ACC112 (cell line): ENCODE measurements at regions not wholly inside any gene's neighbourhood (a gene's known extent, or its start where the extent isn't known, plus 50 kb on each side); places are given as distances from the start of the nearest gene placed in this dataset.
A peak's percentile ranks its signal among the peaks of the same experiment; 100 is the strongest.

Experiments used
- H2AFZ ChIP-seq: fragments of 200-600 bp; sonication (generic); one replicate; pipeline ENCODE4 v1.6.0; 2017; ENCODE audit warnings: antibody characterized with exemption, low read length; ENCODE audit not compliant: unreplicated experiment
- H3K27ac ChIP-seq: fragments of 200-600 bp; sonication (generic); 2 replicates; pipeline ENCODE4 v1.5.1; 2014; ENCODE audit warnings: low read depth, mild to moderate bottlenecking, antibody characterized with exemption, low read length, moderate library complexity
- H3K27me3 ChIP-seq: fragments of 200-600 bp; sonication (generic); 2 replicates; pipeline ENCODE4 v1.6.1; 2014; ENCODE audit warnings: mild to moderate bottlenecking, antibody characterized with exemption, low read length, moderate library complexity, mixed read lengths; ENCODE audit not compliant: insufficient read depth
- H3K36me3 ChIP-seq: fragments of 200-600 bp; sonication (generic); 2 replicates; pipeline ENCODE4 v1.6.1; 2016; ENCODE audit warnings: mild to moderate bottlenecking, antibody characterized with exemption, low read length, moderate library complexity, mixed read lengths; ENCODE audit not compliant: insufficient read depth
- H3K4me1 ChIP-seq: fragments of 200-600 bp; sonication (generic); one replicate; pipeline ENCODE4 v1.6.1; 2016; ENCODE audit warnings: low read length, mixed read lengths; ENCODE audit not compliant: insufficient read depth, unreplicated experiment, control insufficient read depth
- H3K4me3 ChIP-seq: fragments of 200-600 bp; sonication (generic); 2 replicates; pipeline ENCODE4 v1.5.1; 2014; ENCODE audit warnings: mild to moderate bottlenecking, low read depth, low read length
- H3K79me2 ChIP-seq: fragments of 200-600 bp; sonication (generic); one replicate; pipeline ENCODE4 v1.6.0; 2016; ENCODE audit warnings: low read length; ENCODE audit not compliant: control insufficient read depth, unreplicated experiment, insufficient read depth

DNA sequence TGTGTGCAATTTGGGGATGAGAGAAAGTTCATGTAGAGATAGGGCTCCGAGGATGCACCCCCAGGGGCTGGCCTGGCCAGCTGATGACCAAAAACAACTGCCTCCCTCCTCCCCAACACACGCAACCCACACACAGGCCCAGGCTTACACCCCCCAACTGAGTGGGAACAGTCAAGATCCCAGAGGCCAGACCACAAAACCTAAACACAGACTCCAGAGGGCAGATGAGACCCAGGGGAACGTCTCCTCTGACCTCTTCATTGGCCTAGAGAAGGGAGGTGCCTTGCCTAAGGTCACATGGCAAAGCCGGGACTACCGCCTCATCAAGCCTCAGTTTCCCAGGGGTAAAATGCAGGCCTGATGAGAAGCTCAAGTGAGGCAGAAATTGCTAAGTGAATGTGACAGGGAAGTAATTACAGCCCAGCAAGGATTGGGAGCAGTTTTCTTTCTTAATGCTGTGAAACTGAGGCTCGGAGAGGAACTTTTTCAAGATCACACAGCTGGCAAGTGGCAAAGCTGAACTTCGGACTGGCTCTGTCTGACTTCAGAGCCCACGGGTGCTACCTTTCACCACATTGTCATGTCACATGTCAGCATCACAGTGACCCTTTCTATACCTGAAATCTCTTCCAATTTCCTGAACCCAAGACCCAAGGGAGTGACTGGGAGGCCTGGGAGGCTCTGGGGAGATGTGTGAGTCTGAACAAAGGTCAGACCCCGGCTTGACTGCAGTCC, 69.9 kb upstream of the WNT11 start:
- Histone ChIP-seq H3K79me2 (no peaks in the 10 kb centered on the region), H3K36me3 (no peaks in the 10 kb centered on the region), H3K27me3 (peaks cover 9% of the 10 kb centered on the region; the same call in 1 of the 2 replicates), H3K4me3 (no peak overlapping the region), H2AFZ (no peak overlapping the region), H3K4me1 (no peaks in the 10 kb centered on the region), H3K27ac (no peak overlapping the region)

DNA sequence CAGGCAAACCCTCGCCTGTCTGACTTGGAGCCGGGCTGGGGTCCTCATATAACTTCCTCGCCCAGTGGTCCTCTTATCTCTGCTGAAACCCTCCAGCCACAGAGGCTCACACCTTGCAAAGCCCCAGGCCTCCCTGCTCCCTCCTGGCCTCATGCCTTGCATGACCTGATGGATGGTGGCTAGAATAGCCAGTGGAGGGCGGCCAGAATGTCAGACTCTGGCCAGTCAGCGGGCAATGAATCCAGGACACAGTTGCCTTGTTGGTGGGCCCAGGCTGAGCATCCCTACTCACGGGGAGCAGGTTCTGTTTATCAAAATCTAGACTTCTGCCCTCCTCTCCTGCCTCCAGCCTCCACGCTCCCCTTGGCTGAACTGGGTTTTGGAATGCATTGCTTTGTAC, 69.1 kb upstream of the WNT11 start:
- Histone ChIP-seq H2AFZ (no peak overlapping the region), H3K36me3 (no peaks in the 10 kb centered on the region), H3K4me3 (no peak overlapping the region), H3K27me3 (peaks cover 9% of the 10 kb centered on the region; the same call in 1 of the 2 replicates), H3K4me1 (no peaks in the 10 kb centered on the region), H3K79me2 (no peaks in the 10 kb centered on the region), H3K27ac (no peak overlapping the region)

GRCh38 chr11:76271068-76271467, 64.8 kb upstream of the WNT11 start:
- H3K79me2 ChIP-seq = no peaks in the 10 kb centered on the region
- no peak overlapping the region for H3K4me3 ChIP-seq
- H3K27me3 ChIP-seq = peaks cover 9% of the 10 kb centered on the region; the same call in 1 of the 2 replicates
- H3K27ac ChIP-seq = no peak overlapping the region
- H3K36me3 ChIP-seq = no peaks in the 10 kb centered on the region
- peaks cover 36% of the 10 kb centered on the region for H3K4me1 ChIP-seq
- no peak overlapping the region for H2AFZ ChIP-seq

GRCh38 chr11:76270389-76270788, 64.1 kb upstream of the WNT11 start:
- peaks cover 9% of the 10 kb centered on the region; the same call in 1 of the 2 replicates for H3K27me3 ChIP-seq
- no peak overlapping the region for H2AFZ ChIP-seq
- H3K36me3 ChIP-seq = no peaks in the 10 kb centered on the region
- H3K27ac ChIP-seq = no peak overlapping the region
- peaks cover 43% of the 10 kb centered on the region for H3K4me1 ChIP-seq
- H3K4me3 ChIP-seq = no peak overlapping the region
- no peaks in the 10 kb centered on the region for H3K79me2 ChIP-seq

GRCh38 chr11:76269661-76270261, 63.5 kb upstream of the WNT11 start:
- Histone ChIP-seq H2AFZ (no peak overlapping the region), H3K79me2 (no peaks in the 10 kb centered on the region), H3K27me3 (peaks cover 5% of the 10 kb centered on the region; the same call in 1 of the 2 replicates), H3K4me1 (peaks cover 47% of the 10 kb centered on the region), H3K36me3 (no peaks in the 10 kb centered on the region), H3K27ac (no peak overlapping the region), H3K4me3 (no peak overlapping the region)

DNA sequence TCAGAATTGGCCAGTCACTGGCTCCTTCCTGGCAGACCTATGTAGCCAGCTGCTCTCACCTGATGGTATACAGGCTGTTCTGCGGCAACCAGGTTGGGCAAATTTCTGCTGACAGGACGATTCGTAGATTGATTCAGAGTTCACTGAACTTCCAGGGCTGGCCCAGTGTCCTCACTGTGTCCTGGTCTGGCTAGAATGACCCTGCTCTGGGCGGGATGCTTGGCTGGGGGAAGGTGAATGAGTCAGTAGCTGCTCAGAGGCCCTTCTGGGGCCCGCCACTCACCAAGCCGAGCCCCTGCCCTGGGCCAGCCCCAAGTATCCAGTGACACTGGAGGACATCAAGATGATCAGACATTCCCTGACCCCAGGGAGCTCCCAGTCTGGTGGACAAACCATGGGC, 62.9 kb upstream of the WNT11 start:
- Histone ChIP-seq H3K27ac (no peak overlapping the region), H3K4me1 (peaks cover 47% of the 10 kb centered on the region), H3K27me3 (no peaks in the 10 kb centered on the region)

GRCh38 chr11:76268498-76268897, 62.2 kb upstream of the WNT11 start:
- H2AFZ ChIP-seq = no peak overlapping the region
- no peaks in the 10 kb centered on the region for H3K27me3 ChIP-seq
- peaks cover 47% of the 10 kb centered on the region for H3K4me1 ChIP-seq
- H3K4me3 ChIP-seq = no peak overlapping the region
- no peaks in the 10 kb centered on the region for H3K79me2 ChIP-seq
- no peak overlapping the region for H3K27ac ChIP-seq
- no peaks in the 10 kb centered on the region for H3K36me3 ChIP-seq

More for the DNA sequence above, 62.9 kb upstream of the WNT11 start:
- no peaks in the 10 kb centered on the region for H3K79me2 ChIP-seq
- H2AFZ ChIP-seq = no peak overlapping the region
- no peaks in the 10 kb centered on the region for H3K36me3 ChIP-seq
- H3K4me3 ChIP-seq = no peak overlapping the region

GRCh38 chr11:76267556-76267955, 61.3 kb upstream of the WNT11 start:
- H3K27ac ChIP-seq = peak overlapping the region; percentile 89
- H3K79me2 ChIP-seq = no peaks in the 10 kb centered on the region
- H3K27me3 ChIP-seq = no peaks in the 10 kb centered on the region
- no peak overlapping the region for H2AFZ ChIP-seq
- H3K4me1 ChIP-seq = peaks cover 47% of the 10 kb centered on the region
- H3K36me3 ChIP-seq = no peaks in the 10 kb centered on the region
- no peak overlapping the region for H3K4me3 ChIP-seq

DNA sequence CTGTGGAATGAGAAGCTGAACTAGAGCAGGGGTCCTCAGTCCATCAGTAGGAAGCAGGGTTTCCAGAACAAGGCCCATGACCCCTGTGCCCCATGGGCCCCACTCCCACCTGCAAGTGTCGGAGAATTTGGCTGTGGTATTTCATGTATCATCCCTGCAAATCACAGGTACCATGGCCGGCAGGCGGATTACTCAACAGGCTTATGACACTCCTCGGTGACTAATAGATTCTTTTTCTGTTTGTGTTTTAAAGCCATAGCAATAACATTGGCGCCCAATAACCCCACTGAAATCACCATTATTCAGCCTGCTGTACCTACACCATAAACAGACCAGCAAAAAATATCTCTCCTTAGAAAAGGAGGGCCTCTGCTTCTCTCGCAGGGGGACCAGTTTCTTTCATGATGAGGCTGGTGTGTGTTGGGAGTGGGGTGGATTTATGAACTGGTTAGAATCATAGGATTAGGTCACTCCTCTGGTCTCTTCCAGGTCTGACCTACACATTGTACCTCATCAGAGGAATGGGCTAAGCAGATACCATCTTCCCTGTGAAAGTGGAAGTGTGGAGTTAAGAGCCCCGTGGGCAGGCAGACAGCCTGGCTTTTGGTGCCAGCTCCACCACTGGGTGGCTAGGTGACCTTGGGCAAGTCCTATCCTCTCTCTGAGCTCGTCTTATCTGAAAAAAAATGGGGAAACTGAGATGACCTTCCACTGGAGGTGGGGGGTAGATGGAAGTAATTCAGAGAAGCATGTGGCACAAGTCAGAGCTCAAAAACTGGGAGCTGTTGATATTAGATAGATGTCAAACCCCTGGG, 60.2 kb upstream of the WNT11 start:
- no peaks in the 10 kb centered on the region for H3K27me3 ChIP-seq
- H2AFZ ChIP-seq = no peak overlapping the region
- H3K79me2 ChIP-seq = no peaks in the 10 kb centered on the region
- H3K36me3 ChIP-seq = no peaks in the 10 kb centered on the region
- H3K27ac ChIP-seq = peak overlapping the region; percentile 89
- H3K4me3 ChIP-seq = peak overlapping the region; percentile 20; the same call in 1 of the 2 replicates
- H3K4me1 ChIP-seq = peaks cover 47% of the 10 kb centered on the region

DNA sequence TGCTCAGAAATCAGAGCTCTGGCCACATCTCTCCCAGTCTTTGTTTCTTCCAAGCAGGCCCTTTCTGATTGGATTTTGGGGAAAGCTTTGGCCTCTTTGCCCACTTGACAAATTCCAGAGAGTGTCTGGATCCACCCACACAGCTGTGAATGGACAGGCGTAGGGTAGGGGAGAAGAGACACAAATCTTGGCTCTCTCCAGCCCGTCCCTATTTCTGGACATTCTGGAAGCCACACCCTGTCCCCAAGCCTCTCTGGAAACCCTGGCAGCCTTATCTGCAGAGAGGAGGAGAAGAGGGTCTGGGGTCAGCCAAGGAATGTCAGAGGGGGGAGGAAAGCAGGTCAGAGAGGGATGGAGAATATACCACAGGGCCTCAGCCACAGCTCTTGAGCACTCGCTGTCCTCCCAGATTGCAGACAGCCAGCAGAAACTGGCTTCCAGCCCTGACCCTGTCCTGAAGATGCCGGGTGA, 59.5 kb upstream of the WNT11 start:
- no peaks in the 10 kb centered on the region for H3K79me2 ChIP-seq
- H3K36me3 ChIP-seq = no peaks in the 10 kb centered on the region
- peaks cover 47% of the 10 kb centered on the region for H3K4me1 ChIP-seq
- no peak overlapping the region for H2AFZ ChIP-seq
- no peaks in the 10 kb centered on the region for H3K27me3 ChIP-seq
- peak overlapping the region; percentile 89 for H3K27ac ChIP-seq
- H3K4me3 ChIP-seq = no peak overlapping the region
